22Rv1 (cell line): ENCODE measurements at regions not wholly inside any gene's neighbourhood (a gene's known extent, or its start where the extent isn't known, plus 50 kb on each side); places are given as distances from the start of the nearest gene placed in this dataset.

Experiments
- CTCF ChIP-seq: fragments of 450-650 bp; IDR thresholded peaks from 2 replicates; pipeline ENCODE4 v1.5.1; 2017; ENCODE audit warnings: mild to moderate bottlenecking
- ZFX ChIP-seq: fragments of 450-650 bp; IDR thresholded peaks from 2 replicates; pipeline ENCODE4 v1.6.1; 2017; ENCODE audit warnings: antibody characterized with exemption, borderline replicate concordance

GRCh38 chr20:43799150-43799711, 72.4 kb upstream of the GTSF1L start:
- TF ChIP-seq CTCF (no peak), ZFX (no peak)
